ENCODE measurements at regions not wholly inside any gene's neighbourhood (a gene's known extent, or its start where the extent isn't known, plus 50 kb on each side); places are given as distances from the start of the nearest gene placed in this dataset.

- TF ChIP-seq CTCF (conservative IDR thresholded peaks at IDR 0.05; ENCODE audit: low read depth, low read length), result no peak
- no peak overlapping the region for H3K4me3 ChIP-seq (ENCODE audit: low read depth, low read length)
Measured at GRCh38 chr19:20250627-20251026, 83.6 kb downstream of the ZNF486 start.

GRCh38 chr19:20250121-20250520, 83.1 kb downstream of the ZNF486 start:
- no peak overlapping the region for H3K4me3 ChIP-seq (ENCODE audit: low read depth, low read length)
- DNase-seq (ENCODE audit: low read depth), result no peak
- no peak for TF ChIP-seq CTCF (conservative IDR thresholded peaks at IDR 0.05; ENCODE audit: low read depth, low read length)

More at GRCh38 chr19:20250627-20251026, 83.6 kb downstream of the ZNF486 start:
- no peak for DNase-seq (ENCODE audit: low read depth)
